GM12878 (cell line): ENCODE measurements at regions not wholly inside any gene's neighbourhood (a gene's known extent, or its start where the extent isn't known, plus 50 kb on each side); places are given as distances from the start of the nearest gene placed in this dataset.

Experiments used
- ATAC-seq: fragments of 200-7000 bp; cut with Tn5 transposase; 3 replicates; pipeline ENCODE4 v1.9.1; 2020; ENCODE audit warnings: mild to moderate bottlenecking, moderate library complexity
- BruUV-seq: library from RNA; stranded (reverse); fragments of 400-500 nt; replicated peaks from 2 replicates; lab custom pipeline; 2021; lab: Mats Ljungman, UMichigan
- CTCF ChIA-PET: fragments of 300-600 bp; sonication (Branson Sonifier 250); formaldehyde crosslinking; extraction: SDS; loops from one replicate; lab custom pipeline; 2021; ENCODE audit warnings: inconsistent platforms; lab: Yijun Ruan, JAX
- POLR2A ChIA-PET: fragments of 350-600 bp; formaldehyde crosslinking; extraction: SDS; loops from one replicate; lab custom pipeline; 2021; ENCODE audit warnings: inconsistent platforms; lab: Charles Lee
- RAD21 ChIA-PET: fragments of 300-600 bp; sonication (Branson Sonifier 250); formaldehyde crosslinking; loops from one replicate; lab custom pipeline; 2023; ENCODE audit warnings: antibody characterized with exemption; ENCODE audit not compliant: unreplicated experiment; lab: Charles Lee
- SMC1A ChIA-PET: fragments of 300-600 bp; sonication (Branson Sonifier 250); formaldehyde crosslinking; loops from one replicate; lab custom pipeline; 2023; ENCODE audit not compliant: unreplicated experiment, uncharacterized antibody; lab: Charles Lee
- DNase-seq: peaks from one replicate; pipeline ENCODE4 v3.0.0-alpha.2; 2011; ENCODE audit warnings: low read depth, low spot score
- FAIRE-seq: peaks from 3 replicates; lab custom pipeline; 2011; peaks lifted over from hg19 to GRCh38; lab: Jason Lieb, UNC
- H2AFZ ChIP-seq: 2 replicates; pipeline ENCODE4 v1.6.0; 2011; ENCODE audit warnings: low read depth, low read length, control low read depth; ENCODE audit not compliant: control insufficient read depth
- H3K27ac ChIP-seq: 2 replicates; pipeline ENCODE4 v1.5.1; 2011; ENCODE audit warnings: control low read depth; ENCODE audit not compliant: control insufficient read depth, insufficient read depth
- H3K27me3 ChIP-seq, 2 experiments: replicated peaks in 1 of 2; 2 replicates each; pipeline versions ENCODE4 v1.6.0 to v1.6.1; 2011; ENCODE audit warnings: low read length in 1 of 2; ENCODE audit not compliant: control insufficient read depth in 2 of 2, insufficient read depth in 2 of 2
- H3K36me3 ChIP-seq, 2 experiments: 2 replicates each; pipeline ENCODE4 v1.5.1; 2011; ENCODE audit warnings: low read length in 1 of 2; ENCODE audit not compliant: control insufficient read depth in 2 of 2, insufficient read depth in 2 of 2
- H3K4me1 ChIP-seq: 2 replicates; pipeline ENCODE4 v1.6.1; 2011; ENCODE audit warnings: mild to moderate bottlenecking, low read length, moderate library complexity, mixed read lengths; ENCODE audit not compliant: control insufficient read depth, insufficient read depth
- H3K4me2 ChIP-seq: 2 replicates; pipeline ENCODE4 v1.6.0; 2011; ENCODE audit warnings: control low read depth; ENCODE audit not compliant: control insufficient read depth, insufficient read depth
- H3K4me3 ChIP-seq: fragments of 200-600 bp; sonication (generic); 2 replicates; pipeline ENCODE4 v1.5.1; 2016
- H3K79me2 ChIP-seq: 2 replicates; pipeline ENCODE4 v1.6.0; 2011; ENCODE audit warnings: low read length; ENCODE audit not compliant: control insufficient read depth, insufficient read depth
- H3K9ac ChIP-seq: 2 replicates; pipeline ENCODE4 v1.8.0; 2011; ENCODE audit warnings: low read length, control low read depth, mixed read lengths; ENCODE audit not compliant: control insufficient read depth, insufficient read depth
- H3K9me3 ChIP-seq: replicated peaks from 3 replicates; pipeline ENCODE4 v1.5.1; 2011; ENCODE audit warnings: mild to moderate bottlenecking, low read length; ENCODE audit not compliant: control insufficient read depth, insufficient read depth
- H4K20me1 ChIP-seq: 2 replicates; pipeline ENCODE4 v1.6.0; 2011; ENCODE audit not compliant: control insufficient read depth, insufficient read depth
- BACH1 ChIP-seq: fragments of 450-650 bp; IDR thresholded peaks from 2 replicates; pipeline ENCODE4 v1.6.1; 2017; ENCODE audit warnings: mild to moderate bottlenecking, borderline replicate concordance
- BRCA1 ChIP-seq: IDR thresholded peaks from 2 replicates; pipeline ENCODE4 v1.6.1; 2011; ENCODE audit warnings: low read depth, low read length, improper control_type of control experiment
- EP300 ChIP-seq, 2 experiments: fragments of 150-350 bp in 1 of 2; IDR thresholded peaks; 2 replicates each; pipeline ENCODE4 v1.6.1; 2011 to 2012; ENCODE audit warnings: low read depth in 2 of 2, low read length in 2 of 2, borderline replicate concordance in 1 of 2, improper control_type of control experiment in 1 of 2, inconsistent platforms in 1 of 2; ENCODE audit not compliant: control insufficient read depth in 1 of 2
- FOXM1 ChIP-seq: IDR thresholded peaks from 2 replicates; pipeline ENCODE4 v1.6.1; 2012; ENCODE audit warnings: low read depth, mild to moderate bottlenecking, inconsistent platforms, low read length, moderate library complexity
- HCFC1 ChIP-seq: fragments of 150-350 bp; IDR thresholded peaks from 2 replicates; pipeline ENCODE4 v1.6.1; 2014; ENCODE audit warnings: low read length
- MEF2B ChIP-seq: fragments of 450-650 bp; IDR thresholded peaks from 2 replicates; pipeline ENCODE4 v1.6.1; 2018; ENCODE audit warnings: mild to moderate bottlenecking, moderate library complexity; ENCODE audit not compliant: partially characterized antibody, poor library complexity, severe bottlenecking
- PRDM15 ChIP-seq: fragments of 450-650 bp; formaldehyde crosslinking; IDR thresholded peaks from 2 replicates; pipeline ENCODE4 v1.4.0; 2020; ENCODE audit warnings: mild to moderate bottlenecking, moderate library complexity
- SPI1 ChIP-seq: IDR thresholded peaks from 2 replicates; pipeline ENCODE4 v1.6.1; 2011; ENCODE audit warnings: low read depth, mild to moderate bottlenecking, low read length, moderate library complexity, borderline replicate concordance; ENCODE audit not compliant: insufficient read depth
- SREBF2 ChIP-seq: IDR thresholded peaks from 2 replicates; pipeline ENCODE4 v1.6.1; 2012; ENCODE audit warnings: mild to moderate bottlenecking, low read length
- TCF7 ChIP-seq: IDR thresholded peaks from 2 replicates; pipeline ENCODE4 v1.6.1; 2014; ENCODE audit warnings: antibody characterized with exemption, borderline replicate concordance
- ZNF384 ChIP-seq: IDR thresholded peaks from 2 replicates; pipeline ENCODE4 v1.6.1; 2012; ENCODE audit warnings: low read depth, mild to moderate bottlenecking, low read length, improper control_type of control experiment, borderline replicate concordance
- WGBS: methylation state at CpG from one replicate; pipeline ENCODE4 v1.1.6; 2016; ENCODE audit warnings: low lambda C conversion rate; ENCODE audit not compliant: insufficient replicate concordance, insufficient coverage; ENCODE audit errors: missing lambda C conversion rate; 5-methylcytosine and 5-hydroxymethylcytosine counted together
- in situ Hi-C: fragments of 300-500 bp; cut with MboI; formaldehyde crosslinking; loops from 9 replicates; pipeline ENCODE4 v1.14.3; 2018; ENCODE audit warnings: mixed read lengths
- intact Hi-C: fragments of 100-400 bp; cut with micrococcal nuclease; formaldehyde crosslinking; loops from one replicate; pipeline ENCODE4 v1.14.2; 2022; ENCODE audit not compliant: unreplicated experiment

GRCh38 chr12:67722296-67722695, 73.8 kb downstream of the DYRK2 start:
- in situ Hi-C loops, result no loop called here
- Histone ChIP-seq H3K36me3 (no peaks in the 10 kb centered on the region), H3K4me1 (no peaks in the 10 kb centered on the region), H3K4me3 (no peak overlapping the region), H3K9me3 (no peaks in the 10 kb centered on the region), H4K20me1 (no peaks in the 10 kb centered on the region), H3K79me2 (no peaks in the 10 kb centered on the region), H3K27ac (no peak overlapping the region), H3K27me3 (no peaks in the 10 kb centered on the region; a peak in 2 of 4 replicates), H3K4me2 (no peak overlapping the region), H3K9ac (no peak overlapping the region)
- ATAC-seq (no peak), DNase-seq (no peak)
- ChIA-PET RAD21 (no interaction called here), POLR2A (no interaction called here), CTCF (interaction anchor here (0.6 to 2.1 kb wide), 2 partner anchors 17 to 77 kb away, joined by 3 to 5 read pairs; no protein-coding TSS in a partner anchor)
- intact Hi-C loops, result no loop called here
- WGBS, result 46% methylated on average over 1 of the region's 1 CpG
- BruUV-seq, result no TSS peak
- TF ChIP-seq EP300 (IDR thresholded peaks at IDR 0.05; ENCODE audit: borderline replicate concordance in 1 of 2, control insufficient read depth in 1 of 2, low read depth in 2 of 2, low read length in 2 of 2) (no peak), SPI1 (no peak), BRCA1 (no peak)
- TF ChIP-seq, all 136 proteins: peak for 0
- no peak for FAIRE-seq
- SMC1A ChIA-PET, result no interaction called here
- H2AFZ ChIP-seq, result no peak overlapping the region

GRCh38 chr12:67726868-67727267, 78.3 kb downstream of the DYRK2 start:
- in situ Hi-C loops, result no loop called here
- FAIRE-seq (no peak), ATAC-seq (no peak), DNase-seq (no peak)
- H3K36me3 ChIP-seq, result no peaks in the 10 kb centered on the region
- H3K79me2 ChIP-seq, result no peaks in the 10 kb centered on the region
- SMC1A ChIA-PET, result no interaction called here
- no peaks in the 10 kb centered on the region for H3K9me3 ChIP-seq
- H3K27ac ChIP-seq, result no peak overlapping the region
- intact Hi-C loops, result no loop called here
- peaks cover 0 to 2% of the 10 kb centered on the region in 2 experiments; a peak in 2 of 4 replicates for H3K27me3 ChIP-seq
- H3K4me3 ChIP-seq, result no peak overlapping the region
- H3K9ac ChIP-seq, result no peak overlapping the region
- CTCF ChIA-PET, result no interaction called here
- TF ChIP-seq BACH1 (no peak), BRCA1 (no peak), PRDM15 (CRISPR knock-in tag) (no peak), MEF2B (no peak), SREBF2 (no peak), FOXM1 (no peak), TCF7 (no peak), ZNF384 (no peak), HCFC1 (no peak)
- no peaks in the 10 kb centered on the region for H3K4me1 ChIP-seq
- POLR2A ChIA-PET, result no interaction called here
- no peak overlapping the region for H3K4me2 ChIP-seq
- H4K20me1 ChIP-seq, result no peaks in the 10 kb centered on the region
- no peak overlapping the region for H2AFZ ChIP-seq
- RAD21 ChIA-PET, result no interaction called here
- 49% methylated on average over 3 of the region's 3 CpGs for WGBS
- no TSS peak for BruUV-seq
